Adrenal gland (tissue), 9 donors: ENCODE measurements at regions not wholly inside any gene's neighbourhood (a gene's known extent, or its start where the extent isn't known, plus 50 kb on each side); places are given as distances from the start of the nearest gene placed in this dataset.

Experiments
- DNase-seq, 7 donors: peaks; one replicate each; pipeline ENCODE4 v3.0.0-alpha.2; 2019 to 2020
- H3K27ac ChIP-seq, 5 donors: fragments of 200-600 bp; sonication (generic) in 4 of 5; 1 replicate in 3 of 5; 2 replicates in 2 of 5; pipeline versions ENCODE4 v1.5.1 to v1.8.0; 2016 to 2020; ENCODE audit warnings: mild to moderate bottlenecking in 1 of 5
- H3K27me3 ChIP-seq: fragments of 200-600 bp; 2 replicates; pipeline ENCODE4 v1.8.0; 2021
- H3K36me3 ChIP-seq, 2 donors: fragments of 200-600 bp; replicated peaks in 1 of 2; 1 replicate in 1 of 2; 2 replicates in 1 of 2; pipeline versions ENCODE4 v1.5.1 to v1.8.0; 2018 to 2022
- H3K4me1 ChIP-seq, 2 donors: fragments of 200-600 bp; replicated peaks in 1 of 2; 1 replicate in 1 of 2; 2 replicates in 1 of 2; pipeline versions ENCODE4 v1.5.1 to v1.8.0; 2018 to 2021
- H3K4me3 ChIP-seq, 4 donors: fragments of 200-600 bp; sonication (generic) in 3 of 4; one replicate each; pipeline ENCODE4 v1.5.1; 2016 to 2018
- H3K9me3 ChIP-seq, 3 donors: fragments of 200-600 bp; sonication (generic) in 1 of 3; replicated peaks in 1 of 3; 1 replicate in 2 of 3; 2 replicates in 1 of 3; pipeline versions ENCODE4 v1.5.1 to v1.8.0; 2016 to 2021
- CTCF ChIP-seq, 6 experiments: fragments of 450-650 bp in 4 of 6; fragments of 200-600 bp in 2 of 6; sonication (generic) in 1 of 6; IDR thresholded peaks; 1 replicate in 5 of 6; 2 replicates in 1 of 6; pipeline versions ENCODE4 v1.5.1 to v1.8.0; 2016 to 2021; ENCODE audit warnings: antibody characterized with exemption in 6 of 6, mild to moderate bottlenecking in 2 of 6, moderate library complexity in 1 of 6
- POLR2A ChIP-seq, 2 donors: fragments of 450-650 bp; IDR thresholded peaks; one replicate each; pipeline ENCODE4 v1.6.1; 2017; ENCODE audit warnings: antibody characterized with exemption in 2 of 2, mild to moderate bottlenecking in 2 of 2, moderate library complexity in 1 of 2
- WGBS, 4 donors: extraction: QIAGEN DNeasy Blood & Tissue Kit in 2 of 4; methylation state at CpG; one replicate each; pipeline versions ENCODE4 v1.1.5 to v1.1.7; 2013 to 2017; 5-methylcytosine and 5-hydroxymethylcytosine counted together
- intact Hi-C, 2 donors: fragments of 100-400 bp; cut with DNase I; formaldehyde crosslinking; loops; one replicate each; pipeline versions ENCODE4 v1.14.1 to v1.15.0; 2022 to 2023
- donor health status: healthy with polysubstance abuse.
- donor health status: Bipolar disorder and iron deficiency.
- donor health status: DM: yes; HTN: yes; CAD: no.
- donor health status: DM: no; HTN: no; CAD: no.
- donor health status: DM: no; HTN: no; CAD: no.

GRCh38 chr11:95567685-95568084 lies 221.9 kb downstream of the FAM76B start:
- no peaks in the 10 kb centered on the region for H3K4me1 ChIP-seq
- intact Hi-C loops: no loop called here
- 76 to 88% (median 83%) methylated on average over 1 of the region's 1 CpG for WGBS, 4 donors
- no peaks in the 10 kb centered on the region for H3K36me3 ChIP-seq
- H3K27ac ChIP-seq: no peak overlapping the region
- no peak for DNase-seq
- no peaks in the 10 kb centered on the region for H3K27me3 ChIP-seq
- no peaks in the 10 kb centered on the region for H3K9me3 ChIP-seq
- TF ChIP-seq POLR2A (IDR thresholded peaks at IDR 0.05): no peak
- TF ChIP-seq CTCF (IDR thresholded peaks at IDR 0.05): no peak
- H3K4me3 ChIP-seq: no peak overlapping the region

DNA sequence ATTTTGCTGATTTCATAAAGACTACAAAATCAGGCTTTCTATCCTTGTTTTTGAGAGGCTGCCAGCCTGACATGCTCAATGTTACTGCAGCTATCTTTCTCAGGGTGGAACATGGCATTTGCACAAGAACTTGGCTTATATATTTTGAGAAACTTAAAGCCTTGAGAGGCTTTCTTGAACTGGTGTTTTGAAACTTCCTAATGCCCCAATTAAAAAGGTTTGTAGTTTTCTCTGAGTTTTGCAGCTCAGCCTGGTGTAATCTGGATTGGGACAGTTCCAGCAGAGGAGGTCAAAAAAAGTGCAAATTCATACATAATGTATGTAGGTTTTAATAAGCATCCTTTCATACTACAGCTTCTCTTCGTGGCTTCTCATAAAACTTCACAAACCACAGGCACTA lies 223.4 kb downstream of the FAM76B start:
- Histone ChIP-seq H3K9me3 (no peaks in the 10 kb centered on the region), H3K36me3 (no peaks in the 10 kb centered on the region), H3K4me1 (no peaks in the 10 kb centered on the region), H3K27me3 (no peaks in the 10 kb centered on the region), H3K27ac (no peak overlapping the region), H3K4me3 (no peak overlapping the region)
- intact Hi-C loops: no loop called here
- WGBS, 4 donors: 34 to 42% (median 38%) methylated on average over 1 of the region's 1 CpG
- TF ChIP-seq CTCF (IDR thresholded peaks at IDR 0.05): no peak
- no peak for TF ChIP-seq POLR2A (IDR thresholded peaks at IDR 0.05)
- DNase-seq: no peak

- TF ChIP-seq CTCF (IDR thresholded peaks at IDR 0.05): no peak
- TF ChIP-seq POLR2A (IDR thresholded peaks at IDR 0.05): no peak
- Histone ChIP-seq H3K4me3 (no peak overlapping the region), H3K27ac (no peak overlapping the region), H3K9me3 (no peaks in the 10 kb centered on the region), H3K27me3 (no peaks in the 10 kb centered on the region), H3K4me1 (no peaks in the 10 kb centered on the region), H3K36me3 (no peaks in the 10 kb centered on the region)
- intact Hi-C loops: no loop called here
- DNase-seq: no peak
- WGBS, 4 donors: 69 to 94% (median 80%) methylated on average over 1 of the region's 1 CpG
Measured at GRCh38 chr11:95565724-95566141, 223.8 kb downstream of the FAM76B start.

- Histone ChIP-seq H3K27me3 (no peaks in the 10 kb centered on the region), H3K4me3 (no peak overlapping the region), H3K9me3 (no peaks in the 10 kb centered on the region), H3K36me3 (no peaks in the 10 kb centered on the region), H3K4me1 (no peaks in the 10 kb centered on the region), H3K27ac (no peak overlapping the region)
- TF ChIP-seq POLR2A (IDR thresholded peaks at IDR 0.05) (no peak), CTCF (IDR thresholded peaks at IDR 0.05) (no peak)
- DNase-seq: no peak
- 31 to 40% (median 32%) methylated on average over 2 of the region's 2 CpGs for WGBS, 4 donors
- intact Hi-C loops: no loop called here
Measured at GRCh38 chr11:95563859-95564258, 225.7 kb downstream of the FAM76B start.
